Fibroblast of lung (primary cell): ENCODE measurements at regions not wholly inside any gene's neighbourhood (a gene's known extent, or its start where the extent isn't known, plus 50 kb on each side); places are given as distances from the start of the nearest gene placed in this dataset.

ENCODE experiments used
- EZH2 ChIP-seq: IDR thresholded peaks from 2 replicates; pipeline ENCODE4 v1.5.1; 2012; ENCODE audit warnings: low read length, control low read depth, mild to moderate bottlenecking; ENCODE audit errors: missing control alignments
- TF ChIP-seq, protein P1 (sequence below), 2 donors: IDR thresholded peaks in 1 of 2; conservative IDR thresholded peaks in 1 of 2; 1 replicate in 1 of 2; 2 replicates in 1 of 2; pipeline ENCODE4 v1.5.1; 2011 to 2012; ENCODE audit warnings: low read length in 2 of 2, control low read depth in 1 of 2, inconsistent platforms in 1 of 2, low read depth in 1 of 2, mild to moderate bottlenecking in 1 of 2

DNA sequence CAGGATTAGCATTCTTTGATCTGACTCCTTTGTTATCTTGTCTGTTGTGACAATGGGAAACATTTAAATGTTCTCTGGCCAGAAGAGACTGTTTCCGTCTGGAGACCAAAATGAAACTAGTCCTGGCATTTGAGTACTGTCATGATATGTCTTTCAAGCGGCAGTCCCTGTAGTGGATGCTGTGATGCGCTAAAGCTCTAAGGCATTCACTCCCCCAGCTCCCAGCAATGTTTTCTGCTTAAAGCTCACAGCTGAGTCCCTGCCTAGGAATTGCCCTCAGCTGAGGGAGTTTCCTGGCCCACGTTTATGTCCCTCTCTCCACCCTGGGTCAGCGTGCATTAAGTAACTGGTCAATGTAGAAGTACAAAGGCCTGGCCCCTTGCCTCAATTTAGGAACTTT is 109.4 kb downstream of the UCHL5 start:
- TF ChIP-seq, protein P1, sequence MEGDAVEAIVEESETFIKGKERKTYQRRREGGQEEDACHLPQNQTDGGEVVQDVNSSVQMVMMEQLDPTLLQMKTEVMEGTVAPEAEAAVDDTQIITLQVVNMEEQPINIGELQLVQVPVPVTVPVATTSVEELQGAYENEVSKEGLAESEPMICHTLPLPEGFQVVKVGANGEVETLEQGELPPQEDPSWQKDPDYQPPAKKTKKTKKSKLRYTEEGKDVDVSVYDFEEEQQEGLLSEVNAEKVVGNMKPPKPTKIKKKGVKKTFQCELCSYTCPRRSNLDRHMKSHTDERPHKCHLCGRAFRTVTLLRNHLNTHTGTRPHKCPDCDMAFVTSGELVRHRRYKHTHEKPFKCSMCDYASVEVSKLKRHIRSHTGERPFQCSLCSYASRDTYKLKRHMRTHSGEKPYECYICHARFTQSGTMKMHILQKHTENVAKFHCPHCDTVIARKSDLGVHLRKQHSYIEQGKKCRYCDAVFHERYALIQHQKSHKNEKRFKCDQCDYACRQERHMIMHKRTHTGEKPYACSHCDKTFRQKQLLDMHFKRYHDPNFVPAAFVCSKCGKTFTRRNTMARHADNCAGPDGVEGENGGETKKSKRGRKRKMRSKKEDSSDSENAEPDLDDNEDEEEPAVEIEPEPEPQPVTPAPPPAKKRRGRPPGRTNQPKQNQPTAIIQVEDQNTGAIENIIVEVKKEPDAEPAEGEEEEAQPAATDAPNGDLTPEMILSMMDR (conservative IDR thresholded peaks at IDR 0.05 in 1 of 2, IDR thresholded peaks at IDR 0.05 in 1 of 2; ENCODE audit: low read depth in 1 of 2, low read length in 2 of 2) = no peak
- TF ChIP-seq EZH2 = no peak
